GM21825 (cell line): ENCODE measurements at regions not wholly inside any gene's neighbourhood (a gene's known extent, or its start where the extent isn't known, plus 50 kb on each side); places are given as distances from the start of the nearest gene placed in this dataset.
"Not testable (repeated sequence)": the region's sequence is repeated elsewhere in the genome, so short reads cannot be mapped to it uniquely, and the experiment has no call there.

ENCODE experiments used
- ATAC-seq: cut with Tn5 transposase; IDR thresholded peaks from one replicate; pipeline ENCODE4 v1.9.1; 2021; ENCODE audit warnings: mild to moderate bottlenecking, moderate library complexity; ENCODE audit not compliant: unreplicated experiment

- ATAC-seq: no peak
Measured at GRCh38 chr6:139533573-139534471, 159.4 kb upstream of the CITED2 start.

GRCh38 chr6:139533171-139533570 is 158.7 kb upstream of the CITED2 start:
- ATAC-seq: no peak

GRCh38 chr6:139531148-139532115 is 157.0 kb upstream of the CITED2 start:
- ATAC-seq: no peak

- ATAC-seq: no peak
Measured at GRCh38 chr6:139530561-139530960, 156.1 kb upstream of the CITED2 start.

DNA sequence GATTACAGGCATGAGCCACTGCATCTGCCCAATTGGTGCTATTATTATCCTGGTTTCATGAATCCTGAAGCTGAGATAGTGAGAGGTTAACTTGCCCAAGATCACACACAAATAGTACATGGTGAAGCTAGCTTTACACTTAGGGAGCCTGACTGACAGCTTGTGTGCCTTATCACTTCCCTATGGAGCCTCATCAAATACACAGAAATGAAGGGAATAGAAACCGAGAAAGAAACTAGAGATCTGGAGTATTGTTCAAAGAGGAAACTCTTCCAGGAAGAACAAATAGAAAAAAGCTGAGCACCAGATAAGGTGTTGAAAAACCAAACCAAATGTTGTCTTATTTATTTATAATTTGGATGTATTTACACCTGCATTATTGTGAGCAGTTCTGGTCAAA is 155.0 kb upstream of the CITED2 start:
- ATAC-seq: no peak

GRCh38 chr6:139528471-139528870 is 154.0 kb upstream of the CITED2 start:
- no peak for ATAC-seq

DNA sequence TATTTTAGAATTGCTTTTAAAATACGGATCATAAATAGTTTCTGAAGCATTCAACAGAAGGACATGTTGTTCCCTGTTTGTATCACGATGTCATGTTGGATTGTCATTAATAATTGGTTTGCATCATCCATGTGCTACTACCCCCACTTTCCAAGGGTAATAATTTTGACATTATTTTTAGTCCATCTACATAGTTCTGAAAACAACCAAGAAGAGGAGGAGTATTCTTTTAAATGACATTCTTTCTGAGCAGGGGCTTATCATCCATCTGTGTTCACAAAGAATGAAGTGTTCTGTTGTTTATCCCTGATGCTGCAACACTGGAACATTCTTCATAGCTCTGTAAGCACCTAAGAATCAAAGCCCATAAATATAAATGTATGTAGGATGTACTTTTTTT is 151.0 kb upstream of the CITED2 start:
- no peak for ATAC-seq

DNA sequence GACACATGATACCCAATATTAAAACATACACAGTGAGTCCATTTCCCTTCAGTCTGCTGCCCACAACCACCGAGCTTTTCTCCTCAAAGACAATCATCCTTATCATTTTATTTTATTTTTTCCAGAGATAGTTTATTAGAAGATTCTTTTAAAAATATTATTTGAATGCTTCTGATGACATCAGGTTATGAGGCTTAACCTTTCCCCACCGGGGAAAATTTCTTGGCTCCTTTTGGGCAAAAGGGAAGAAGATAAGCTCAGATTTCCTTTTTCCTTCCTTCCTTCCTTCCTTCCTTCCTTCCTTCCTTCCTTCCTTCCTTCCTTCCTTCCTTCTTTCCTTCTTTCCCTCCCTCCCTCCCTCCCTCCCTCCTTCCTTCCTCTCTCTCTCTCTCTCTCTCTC is 149.5 kb upstream of the CITED2 start:
- ATAC-seq: no peak

- ATAC-seq: no peak
Measured at GRCh38 chr6:139522511-139523220, 148.2 kb upstream of the CITED2 start.

GRCh38 chr6:139521338-139521737 is 146.9 kb upstream of the CITED2 start:
- no peak for ATAC-seq

- no peak for ATAC-seq
Measured at GRCh38 chr6:139520321-139520768, 145.9 kb upstream of the CITED2 start.

DNA sequence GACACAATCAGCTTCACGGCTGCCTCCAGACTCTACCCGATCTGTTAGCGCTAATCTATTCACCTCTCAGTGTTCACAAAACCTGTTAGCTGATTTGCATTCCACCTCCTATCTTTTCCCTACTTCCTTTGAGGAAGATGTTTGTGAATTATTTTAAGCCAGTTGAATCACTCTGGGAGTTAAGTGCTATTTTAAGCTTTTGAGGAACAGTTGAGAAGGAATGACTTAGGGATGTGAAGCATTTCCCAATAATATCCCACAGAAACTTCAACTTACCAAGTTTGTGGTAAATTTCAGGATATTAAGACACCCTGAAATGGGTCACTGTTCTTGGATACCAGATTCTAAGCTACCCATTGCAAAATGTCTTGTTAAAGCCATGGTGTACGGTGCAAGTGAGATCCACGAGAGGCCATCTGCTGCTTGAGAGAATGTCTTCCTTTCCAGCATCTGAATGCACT is 145.2 kb upstream of the CITED2 start:
- no peak for ATAC-seq

- no peak for ATAC-seq
Measured at GRCh38 chr6:139519097-139519496, 144.6 kb upstream of the CITED2 start.

GRCh38 chr6:139518556-139519091 is 144.2 kb upstream of the CITED2 start:
- no peak for ATAC-seq

DNA sequence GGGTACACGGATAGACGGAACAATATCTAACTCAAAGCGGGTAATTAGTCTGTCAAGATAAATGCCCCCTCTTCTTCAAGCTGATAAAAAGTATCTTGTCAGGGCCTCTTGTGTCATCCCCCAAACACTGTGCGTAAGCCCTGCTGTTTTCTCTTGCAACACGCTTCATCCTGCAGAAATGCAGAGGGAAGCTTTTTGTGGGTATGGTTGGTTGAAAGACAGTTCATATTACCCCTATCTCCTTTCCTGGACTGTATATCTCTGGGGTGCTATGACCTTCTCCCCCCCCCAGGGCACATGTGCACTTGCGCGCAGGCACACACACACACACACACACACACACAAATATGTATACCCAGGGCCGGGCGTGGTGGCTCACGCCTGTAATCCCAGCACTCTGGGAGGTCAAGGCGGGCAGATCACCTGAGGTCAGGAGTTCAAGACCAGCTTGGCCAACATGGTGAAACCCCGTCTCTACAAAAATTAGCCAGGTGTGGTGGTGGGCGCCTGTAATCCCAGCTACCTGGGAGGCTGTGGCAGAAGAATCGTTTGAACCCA is 143.6 kb upstream of the CITED2 start:
- not testable (repeated sequence) for ATAC-seq

- no peak for ATAC-seq
Measured at GRCh38 chr6:139515511-139515910, 141.1 kb upstream of the CITED2 start.

DNA sequence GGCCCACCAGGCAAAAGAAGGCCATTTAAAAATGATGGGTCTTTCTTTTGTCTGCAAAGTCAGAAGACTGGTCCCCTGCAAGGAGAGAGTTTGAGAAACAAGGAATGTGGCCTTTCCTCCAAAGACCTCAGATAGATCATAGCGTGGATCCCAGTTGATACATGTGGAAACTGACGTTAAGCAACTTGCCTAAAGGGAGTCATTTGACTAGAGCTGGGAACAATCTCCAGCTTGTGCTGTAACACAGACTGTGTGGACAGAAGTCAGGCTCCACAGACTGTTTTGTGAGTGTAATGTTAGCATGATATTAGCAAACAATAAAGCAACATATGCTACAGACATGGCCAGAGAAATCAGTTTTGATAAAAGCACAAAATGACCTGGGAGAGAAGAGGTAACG is 140.4 kb upstream of the CITED2 start:
- ATAC-seq: no peak

GRCh38 chr6:139510040-139510790 is 135.8 kb upstream of the CITED2 start:
- no peak for ATAC-seq

GRCh38 chr6:139509167-139509566 is 134.7 kb upstream of the CITED2 start:
- ATAC-seq: no peak

DNA sequence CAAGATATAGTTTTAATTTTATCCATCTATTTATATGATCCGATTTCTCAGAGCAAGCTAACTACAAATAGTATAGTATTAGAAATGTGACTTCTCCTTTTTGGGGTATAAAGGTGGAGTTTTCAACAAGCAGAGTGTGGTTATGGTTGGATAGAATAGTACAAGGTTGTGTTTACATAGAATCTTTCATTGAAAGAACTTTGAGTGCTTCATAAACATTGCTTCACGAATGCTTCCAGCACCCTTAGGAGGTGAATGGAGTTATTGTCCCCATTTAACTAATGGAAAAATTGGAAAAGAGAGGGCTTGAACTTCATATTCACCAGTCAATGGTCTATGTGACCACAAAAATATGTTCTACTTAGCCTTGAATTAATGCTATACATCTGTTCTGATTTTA is 134.1 kb upstream of the CITED2 start:
- ATAC-seq: no peak
